EL (cell line): ENCODE measurements at regions not wholly inside any gene's neighbourhood (a gene's known extent, or its start where the extent isn't known, plus 50 kb on each side); places are given as distances from the start of the nearest gene placed in this dataset.

ENCODE experiments used
- DNase-seq: peaks from one replicate; pipeline ENCODE4 v3.0.0-alpha.2; 2016

DNA sequence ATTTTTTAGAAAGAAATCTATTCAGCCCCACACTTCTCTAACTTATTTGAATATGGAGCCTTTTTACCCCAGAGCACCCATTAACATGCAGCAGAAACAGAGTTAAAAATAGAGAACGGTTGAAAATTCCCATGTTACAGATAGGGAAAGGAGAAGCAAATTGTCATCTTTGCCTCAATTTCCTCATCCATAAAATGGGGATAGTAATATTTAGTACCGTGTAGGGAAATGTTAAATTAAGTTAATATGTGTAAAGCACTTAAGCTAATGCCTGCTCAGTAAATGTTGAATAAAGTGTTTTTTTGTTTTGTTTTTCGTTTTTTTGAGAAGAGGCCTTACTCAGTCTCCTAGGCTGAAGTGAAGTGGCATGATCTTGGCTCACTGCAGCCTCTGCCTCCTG is 50.3 kb downstream of the NAV1 start:
- no peak for DNase-seq

DNA sequence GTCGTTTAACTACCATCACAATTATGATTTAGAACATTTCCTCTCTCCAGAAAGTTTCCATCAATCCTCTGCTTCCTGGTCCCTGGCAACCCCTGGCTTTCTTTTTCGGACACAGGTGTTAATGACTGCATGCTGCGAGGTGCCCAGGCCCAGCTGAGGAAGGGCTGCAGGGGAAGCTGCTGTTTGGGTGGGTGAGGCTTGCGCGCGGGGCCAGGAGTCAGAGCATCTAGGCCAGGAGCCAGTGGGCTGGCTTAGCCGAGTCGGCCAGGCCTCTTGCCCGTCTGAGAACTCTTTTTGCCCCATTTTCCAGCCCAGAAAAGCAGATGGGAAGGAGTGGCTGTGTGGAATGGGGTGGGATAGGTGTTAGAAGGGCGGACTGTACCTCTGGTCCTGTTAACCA is 51.5 kb downstream of the NAV1 start:
- DNase-seq, result no peak

DNA sequence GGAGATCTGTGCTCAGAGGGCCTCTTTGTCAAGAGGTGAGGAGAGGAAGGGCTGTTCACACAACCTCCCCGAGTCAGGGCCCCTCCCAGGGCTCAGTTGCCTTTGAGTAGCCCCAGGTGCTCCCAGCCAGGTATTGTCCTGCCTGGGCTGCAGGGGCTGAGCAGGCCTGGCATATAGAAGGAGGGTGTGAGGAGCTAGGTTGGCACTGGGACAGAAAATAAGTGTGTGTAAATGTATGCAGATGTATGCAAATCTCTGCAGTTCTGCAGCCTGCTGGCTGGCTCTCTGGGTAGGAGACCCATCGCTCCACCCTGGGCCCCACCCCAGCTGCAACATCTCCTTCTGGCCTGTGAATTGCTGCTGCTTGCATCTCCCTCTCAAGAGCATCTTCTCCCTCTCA is 52.4 kb downstream of the NAV1 start:
- no peak for DNase-seq

DNA sequence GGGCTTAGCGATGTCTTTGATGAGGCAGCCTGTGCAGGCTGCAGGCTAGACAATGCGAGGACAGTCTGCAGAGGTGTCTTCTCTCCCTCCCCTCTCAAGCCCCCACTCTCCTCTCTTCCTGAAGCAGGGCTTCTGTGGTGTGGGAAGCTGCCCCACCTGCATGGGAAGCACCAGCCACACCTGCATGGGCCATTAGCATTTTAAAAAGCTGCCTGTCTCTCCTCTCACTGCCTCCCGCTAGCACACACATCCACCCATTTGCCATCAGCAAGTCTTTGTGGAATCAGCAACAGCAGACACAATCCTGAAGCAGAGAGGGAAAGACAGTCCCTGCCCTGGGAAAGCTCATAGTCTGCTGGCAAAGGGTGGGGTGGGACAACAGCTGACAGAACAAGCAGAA is 53.1 kb downstream of the NAV1 start:
- DNase-seq, result no peak

DNA sequence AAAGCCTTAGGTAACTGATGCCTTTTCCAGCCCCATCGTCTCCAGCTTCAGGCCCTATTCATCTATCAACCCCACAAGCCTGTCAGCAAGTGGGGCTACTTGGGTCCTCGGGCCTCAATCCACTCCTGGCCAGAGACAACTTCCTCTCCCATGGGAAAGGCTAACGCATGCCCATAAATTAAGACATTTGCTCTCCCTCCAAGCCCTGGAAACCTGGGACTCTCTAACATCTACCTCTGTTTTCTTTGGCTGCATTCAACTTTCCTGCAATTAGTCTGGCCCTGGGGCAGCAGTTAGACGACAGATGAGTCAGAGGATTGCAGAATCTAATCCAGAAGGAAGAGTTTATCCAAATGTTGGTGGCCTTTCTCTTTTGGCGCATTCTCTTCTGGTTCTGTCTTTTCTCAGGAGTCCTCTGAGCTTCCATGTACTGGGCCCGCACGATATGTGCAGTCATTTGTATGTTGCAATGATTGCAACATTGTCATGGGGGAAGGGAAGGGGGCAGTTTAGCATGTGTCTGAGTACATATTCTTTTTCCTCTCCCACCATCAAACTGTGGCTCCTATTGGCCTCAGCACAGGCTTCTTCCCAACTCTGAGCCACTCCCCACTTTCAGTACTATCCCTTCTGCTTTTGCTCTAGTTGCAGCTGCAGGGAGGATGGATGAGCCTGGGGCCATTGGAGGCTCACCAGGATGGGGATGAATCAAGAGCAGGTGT is 54.4 kb downstream of the NAV1 start:
- peak; percentile 99 for DNase-seq

DNA sequence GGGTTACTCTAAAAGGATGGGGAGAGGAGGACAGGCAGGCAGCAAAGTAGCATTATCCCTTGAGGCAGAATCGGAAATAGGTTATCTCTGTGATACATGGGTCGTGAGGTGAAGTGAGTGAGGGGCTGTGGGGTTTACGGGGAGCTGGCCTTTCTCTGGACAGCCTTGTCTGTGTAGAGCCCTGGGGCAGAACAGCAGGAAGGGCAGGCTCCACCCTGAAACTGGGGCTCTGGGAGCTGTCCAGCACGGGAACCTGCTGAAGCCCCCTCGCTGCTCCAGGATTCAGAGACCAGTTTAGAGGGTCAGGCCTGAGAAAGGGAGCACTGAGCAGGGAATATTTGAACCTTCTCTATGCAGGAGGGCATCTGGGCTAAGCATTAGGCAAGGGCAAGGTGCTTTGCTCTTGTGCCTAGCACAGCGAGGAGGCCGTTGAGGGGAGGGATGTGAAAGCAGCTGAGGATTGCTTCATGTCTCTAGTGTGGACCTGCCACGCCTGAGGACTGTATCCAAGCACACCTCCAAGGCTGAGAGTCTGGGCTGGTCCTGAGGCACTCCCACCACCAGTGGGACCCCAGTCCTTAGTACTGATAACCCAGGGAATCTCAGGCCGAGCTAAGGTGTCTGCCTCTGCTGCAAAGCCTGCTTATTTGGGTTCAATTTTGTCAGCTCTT is 55.8 kb downstream of the NAV1 start:
- no peak for DNase-seq

DNA sequence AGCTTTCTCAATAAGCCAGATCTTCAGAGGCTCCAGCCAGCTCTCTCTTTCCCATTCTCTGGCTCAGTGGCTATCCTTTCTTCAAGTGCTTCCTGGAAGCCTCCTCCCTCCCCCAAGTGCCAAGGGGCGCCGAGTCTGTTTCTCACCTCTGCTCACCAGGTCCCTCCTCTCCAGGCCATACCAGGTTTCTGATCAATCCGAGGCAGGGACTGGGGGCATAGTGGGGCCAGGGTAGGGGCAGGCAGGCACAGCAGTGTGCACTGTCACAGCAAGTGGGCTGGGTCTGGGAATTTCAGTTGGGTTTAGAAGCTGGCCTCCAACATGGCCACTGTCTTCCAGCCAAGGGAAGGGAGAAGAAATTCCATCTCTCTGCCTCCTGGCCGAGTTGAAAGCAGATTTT is 56.5 kb downstream of the NAV1 start:
- no peak for DNase-seq

DNA sequence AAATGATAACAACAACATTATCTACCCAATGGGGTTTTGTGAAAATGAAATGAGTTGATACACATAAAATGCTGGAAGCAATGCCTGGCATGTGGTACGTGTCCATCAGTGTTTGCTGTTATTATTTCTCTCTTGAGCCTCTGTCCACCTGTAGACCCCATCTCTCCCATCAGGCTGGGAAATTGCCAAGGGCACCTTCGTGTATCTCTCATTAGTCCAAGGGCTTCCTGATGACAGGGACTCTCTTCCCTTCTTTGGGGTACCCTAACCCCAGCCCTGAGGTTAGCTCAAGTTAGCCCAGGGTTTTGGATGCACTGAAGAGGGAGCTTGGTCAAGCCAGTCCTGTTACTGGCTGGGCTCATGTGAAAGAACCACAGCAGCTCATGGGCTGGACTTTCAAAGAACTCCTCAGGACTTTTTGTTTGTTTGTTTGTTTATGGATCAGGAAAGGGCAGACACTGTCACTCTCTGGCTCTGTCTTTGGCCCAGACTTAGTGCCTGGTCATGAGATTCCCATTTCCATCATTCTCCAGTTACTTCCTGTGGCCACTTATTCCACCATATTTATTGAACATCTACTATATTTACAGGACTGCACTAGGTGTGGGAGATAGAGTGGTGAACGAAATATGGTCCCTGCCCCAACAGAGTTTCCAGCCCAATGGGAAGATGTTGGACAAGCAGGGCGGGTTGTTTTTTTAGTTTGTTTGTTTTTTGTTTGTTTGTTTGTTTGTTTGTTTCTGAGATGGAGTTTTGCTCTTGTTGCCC is 57.4 kb downstream of the NAV1 start:
- no peak for DNase-seq

DNA sequence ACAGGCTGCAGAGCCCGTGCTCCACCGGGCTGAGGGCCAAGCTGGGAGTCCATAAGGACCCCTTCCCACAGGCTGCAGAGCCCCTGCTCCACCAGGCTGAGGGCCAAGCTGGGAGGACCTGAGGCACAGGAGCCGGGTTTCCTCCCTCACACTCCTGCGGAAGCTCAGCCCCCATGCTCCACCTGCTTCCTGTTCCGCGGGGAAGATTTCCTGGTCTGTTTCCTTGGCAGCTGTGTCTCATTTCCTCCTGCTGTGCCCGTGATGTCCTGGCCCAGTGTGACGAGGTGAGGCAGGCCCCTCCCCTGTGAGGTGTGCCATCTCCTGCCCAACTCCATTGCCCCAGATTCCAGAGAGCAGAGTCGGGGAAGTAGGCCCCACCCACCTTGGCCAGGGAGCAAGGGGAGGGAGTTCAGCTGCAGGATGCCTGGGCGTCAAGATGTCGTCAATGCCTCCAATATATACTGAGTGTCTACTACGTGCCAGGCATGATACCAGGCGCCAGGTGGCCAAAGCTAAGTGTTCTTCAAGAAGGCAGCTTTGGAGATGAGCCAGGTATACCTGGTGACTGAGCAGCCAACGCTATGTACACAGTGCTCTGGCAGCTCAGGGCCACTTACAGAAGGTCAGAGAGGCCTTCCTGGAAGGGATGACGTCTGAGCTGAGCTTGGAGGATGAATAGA is 58.8 kb downstream of the NAV1 start:
- no peak for DNase-seq

DNA sequence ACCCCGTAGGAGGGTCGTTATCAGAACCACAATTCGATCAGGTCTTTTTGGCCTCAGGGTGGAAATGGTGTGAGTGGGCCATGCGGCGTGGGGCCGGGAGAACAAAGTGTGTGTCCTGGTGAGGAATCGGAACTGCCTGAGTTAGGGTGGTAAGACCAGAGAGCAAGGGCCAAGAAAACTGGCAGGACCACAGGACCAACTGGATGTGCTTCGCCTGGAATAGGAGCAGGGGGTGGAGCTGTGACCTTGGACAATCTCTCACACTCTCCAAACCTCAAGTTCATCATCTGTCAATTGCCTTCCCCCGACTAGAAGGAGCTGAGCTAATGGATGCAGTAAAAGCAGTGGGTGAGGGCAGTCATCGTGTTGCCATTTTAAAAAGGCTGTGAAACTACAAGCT is 59.5 kb downstream of the NAV1 start:
- DNase-seq, result no peak

DNA sequence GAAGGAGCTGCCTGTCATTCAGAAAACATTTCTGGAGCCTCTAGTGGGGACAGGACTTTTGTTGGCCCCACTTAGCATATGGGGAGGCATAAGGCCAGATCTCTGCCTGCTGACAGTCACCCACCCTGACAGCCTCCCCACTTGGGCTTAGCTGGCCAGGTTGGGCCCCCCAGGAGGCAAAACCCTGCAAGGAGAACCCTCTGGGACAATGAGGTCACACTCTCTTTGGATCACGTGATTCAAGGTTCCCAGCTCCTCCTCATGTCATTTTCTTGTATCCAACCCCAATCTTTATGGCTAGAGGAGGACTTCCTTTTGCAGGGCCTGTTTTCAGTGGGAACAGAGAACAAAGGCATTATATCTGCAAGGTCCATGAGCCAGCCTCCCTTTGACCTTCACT is 60.0 kb downstream of the NAV1 start:
- DNase-seq, result no peak

DNA sequence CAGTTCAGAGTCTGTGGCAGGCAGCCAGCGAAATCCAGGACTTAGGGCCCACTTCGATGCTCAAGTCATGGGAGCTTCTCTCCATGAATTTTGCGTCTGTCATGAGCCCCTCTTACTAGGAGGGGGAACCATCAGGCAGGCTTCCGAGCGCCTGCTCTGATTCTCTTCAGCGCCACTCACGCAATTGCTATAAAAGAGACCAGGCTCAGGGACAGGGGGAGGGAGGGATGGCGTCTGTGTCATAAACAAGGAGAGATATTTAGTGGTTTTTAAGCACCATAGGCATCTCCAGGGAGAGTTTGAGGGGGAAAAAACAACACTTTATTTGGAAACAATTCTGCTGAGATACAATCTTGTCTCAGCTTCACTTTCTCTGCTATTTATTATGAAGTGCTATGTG is 60.6 kb downstream of the NAV1 start:
- no peak for DNase-seq

DNA sequence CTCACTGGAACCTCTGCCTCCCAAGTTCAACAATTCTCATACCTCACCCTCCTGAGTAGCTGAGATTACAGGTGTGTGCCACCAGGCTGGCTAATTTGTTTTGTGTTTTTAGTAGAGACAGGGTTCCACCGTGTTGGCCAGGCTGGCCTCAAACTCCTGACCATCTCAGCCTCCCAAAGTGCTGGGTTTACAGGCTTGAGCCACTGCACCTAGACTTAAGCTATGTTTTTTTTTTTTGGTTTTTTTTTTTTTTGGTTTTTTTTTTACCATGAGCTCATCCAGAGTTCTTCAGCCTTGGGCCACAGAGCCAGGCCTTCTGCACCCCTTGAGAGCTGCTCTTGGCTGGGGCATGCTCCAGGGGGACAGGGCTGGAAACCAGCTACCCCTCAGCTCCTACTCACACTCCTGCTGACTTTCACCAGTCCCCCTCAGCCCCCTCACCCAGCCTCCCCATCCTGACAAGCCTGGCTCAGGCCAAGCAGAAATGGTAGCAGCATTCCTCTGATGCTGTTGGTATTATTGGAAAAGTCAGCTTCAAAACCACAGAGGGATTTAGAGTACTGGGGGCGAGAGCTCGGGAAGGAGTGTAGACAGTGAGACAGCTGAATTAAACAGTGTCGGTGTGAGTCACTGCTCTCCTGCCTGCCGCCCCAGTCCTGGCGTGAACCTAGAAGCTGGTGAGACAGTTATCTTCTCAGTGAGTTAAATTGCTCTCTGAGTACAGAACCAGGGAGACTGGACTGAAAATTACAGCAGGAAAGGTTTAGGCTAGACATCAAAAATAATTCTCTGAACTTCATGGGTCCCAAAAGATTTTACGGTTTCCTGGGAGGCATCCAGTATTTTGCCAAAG is 63.7 kb downstream of the NAV1 start:
- DNase-seq, result peak; percentile 92

DNA sequence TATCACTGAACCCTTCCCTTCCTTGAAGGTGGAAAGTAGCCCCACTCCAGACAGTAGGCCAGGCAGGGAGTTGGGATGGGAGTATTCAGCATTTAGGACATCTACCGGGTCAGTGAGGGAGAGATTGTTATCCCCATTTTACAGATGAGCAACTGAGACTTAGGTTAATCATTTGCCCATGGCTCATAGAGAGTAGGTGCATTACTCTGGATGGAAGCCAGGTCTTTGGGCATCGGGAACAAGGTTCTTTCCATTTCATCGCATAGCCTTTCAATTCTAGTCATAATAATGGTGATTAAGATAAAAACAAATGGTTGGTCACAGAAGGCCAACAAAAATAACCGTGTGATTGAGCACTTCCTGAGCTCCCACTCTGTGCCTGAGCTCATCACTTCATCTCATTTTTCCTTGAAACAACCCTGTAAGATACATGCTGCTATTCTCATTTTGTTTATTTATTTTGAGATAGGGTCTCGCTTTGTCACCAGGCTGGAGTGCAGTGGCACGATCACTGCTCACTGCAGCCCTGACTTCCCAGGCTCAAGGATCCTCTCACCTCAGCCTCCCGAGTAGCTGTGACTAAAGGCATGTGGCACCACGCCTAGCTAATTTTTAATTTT is 64.8 kb downstream of the NAV1 start:
- no peak for DNase-seq

DNA sequence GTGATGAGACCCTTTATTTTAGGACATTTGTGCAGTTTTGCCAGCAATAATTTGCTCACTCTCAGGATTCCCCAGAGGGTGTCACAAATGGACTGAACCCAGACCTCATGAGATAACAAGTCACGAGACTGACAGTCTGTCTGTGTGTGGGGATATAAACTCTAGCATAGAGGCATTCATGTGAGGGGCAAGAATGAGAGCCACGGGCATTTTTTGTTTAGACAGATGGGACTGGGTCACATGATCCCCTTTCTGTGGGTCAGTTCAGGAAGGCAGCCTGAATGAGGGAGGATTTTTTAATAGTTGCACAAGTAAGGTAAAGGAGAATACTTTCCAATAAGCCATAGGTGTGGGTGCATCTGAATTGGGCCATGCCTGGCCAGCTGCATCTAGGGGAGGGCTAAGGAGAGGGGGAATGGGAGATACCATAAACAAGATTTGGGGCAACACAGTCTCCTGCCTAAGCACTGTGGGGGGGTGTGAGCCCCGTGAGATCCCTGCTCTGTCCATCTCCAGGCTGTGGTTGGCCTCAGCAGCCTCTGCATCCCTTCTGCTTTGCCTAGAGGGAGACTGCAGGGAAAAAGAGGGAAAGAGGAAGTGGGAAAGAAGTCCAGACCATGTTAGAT is 66.6 kb downstream of the NAV1 start:
- no peak for DNase-seq

DNA sequence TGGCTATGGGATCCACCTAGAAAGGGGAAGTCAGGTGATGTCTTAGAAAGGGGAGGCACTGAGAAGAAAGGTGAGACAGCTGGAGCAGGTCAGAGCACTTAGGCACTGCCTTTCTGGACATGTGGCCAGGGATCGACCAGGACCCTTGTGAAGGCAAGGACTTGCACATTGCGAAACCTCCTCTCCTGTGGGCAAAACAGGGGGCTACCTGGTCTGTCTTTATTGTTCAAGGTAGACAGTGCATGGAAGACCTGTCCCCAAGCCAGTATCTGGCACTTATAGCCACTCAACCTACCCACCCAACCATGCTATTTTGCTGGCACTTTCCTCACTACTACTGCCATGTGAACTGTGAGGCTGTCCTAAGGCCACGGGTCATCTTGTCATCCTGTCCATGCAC is 67.2 kb downstream of the NAV1 start:
- DNase-seq, result no peak

DNA sequence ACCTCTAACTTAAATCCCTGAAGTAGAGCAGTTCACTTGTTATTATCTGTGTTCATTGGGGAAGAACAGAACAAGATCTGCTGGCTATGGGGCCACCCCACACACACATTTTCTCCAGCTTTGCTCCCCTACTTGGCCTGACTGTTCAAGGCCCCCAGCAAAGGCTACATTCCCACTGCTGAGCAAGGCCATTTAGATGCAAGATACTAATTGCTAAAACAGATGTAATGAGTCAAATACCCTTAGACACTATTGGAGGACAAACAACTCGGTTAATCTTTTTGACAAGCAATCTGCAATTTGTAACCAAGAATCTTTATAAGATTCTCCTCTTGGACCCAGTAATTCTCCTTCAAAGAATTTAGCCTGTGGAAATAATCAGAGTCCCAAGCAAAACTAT is 67.7 kb downstream of the NAV1 start:
- DNase-seq, result no peak

DNA sequence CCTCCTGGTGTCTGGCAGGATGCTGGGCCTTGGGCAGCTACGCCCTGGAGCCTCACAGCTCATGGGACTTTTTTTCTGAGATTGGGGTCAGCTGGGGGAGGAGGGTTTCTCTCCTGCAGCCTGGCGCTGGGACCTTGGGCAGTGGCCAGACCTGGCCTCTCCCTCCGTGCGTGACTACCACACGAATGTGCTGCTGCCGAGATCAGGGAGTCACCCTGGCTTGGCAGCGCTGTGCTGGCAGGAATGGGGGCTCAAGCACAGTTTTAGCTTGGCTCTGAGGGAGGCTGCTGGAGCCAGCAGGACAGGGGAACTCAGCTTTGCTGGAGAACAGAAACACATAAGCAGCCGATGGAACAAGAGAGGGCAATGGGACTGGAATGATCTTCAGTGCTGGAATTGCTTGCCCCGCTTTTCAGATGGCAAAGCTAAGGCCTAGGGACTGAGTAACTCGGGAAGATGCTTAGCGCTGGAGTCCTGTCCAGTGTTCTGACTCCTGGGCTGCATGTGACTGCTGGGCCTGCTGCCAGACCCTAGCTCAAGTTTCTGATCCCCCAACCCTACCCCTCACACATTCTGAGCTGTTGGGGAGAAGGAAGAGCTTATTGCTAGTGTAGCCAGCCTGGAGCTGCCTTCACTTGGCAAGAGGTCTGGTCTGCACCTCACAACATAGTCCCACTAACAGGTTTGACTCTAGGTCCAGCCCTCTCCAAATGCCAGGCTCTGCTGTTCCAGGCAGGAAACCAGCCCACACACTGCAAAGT is 69.9 kb downstream of the NAV1 start:
- no peak for DNase-seq

DNA sequence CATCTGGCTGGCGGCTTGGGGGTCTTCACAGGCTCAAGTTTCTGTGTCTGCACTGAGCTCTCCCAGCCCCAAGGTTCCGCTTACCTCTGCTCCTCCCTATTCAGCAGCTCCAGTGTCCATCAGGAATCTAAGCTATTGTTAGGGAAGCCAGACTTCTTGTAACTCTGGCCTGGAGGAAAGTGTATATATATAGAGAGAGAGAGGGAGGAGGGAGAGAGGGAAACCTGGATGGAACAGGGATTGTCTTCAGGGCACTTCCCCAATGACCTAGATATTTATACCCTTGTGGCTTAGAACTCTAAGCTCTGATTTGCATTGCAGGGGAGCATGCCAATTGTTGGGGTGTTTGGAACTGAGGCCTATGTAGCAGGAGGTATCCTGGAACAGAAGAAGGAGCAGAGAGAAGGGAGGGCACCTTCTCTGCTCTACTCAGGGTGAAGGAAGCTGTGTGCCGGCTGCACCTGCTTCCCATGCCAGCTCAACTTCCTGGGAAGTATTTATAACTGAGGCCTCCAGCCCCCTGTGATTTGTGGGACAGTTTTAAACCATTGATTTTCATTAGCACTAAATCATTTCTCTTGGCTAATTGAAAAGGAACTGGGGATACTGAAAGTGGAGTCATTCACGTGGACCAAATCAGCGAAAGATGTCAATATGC is 70.9 kb downstream of the NAV1 start:
- DNase-seq, result no peak

DNA sequence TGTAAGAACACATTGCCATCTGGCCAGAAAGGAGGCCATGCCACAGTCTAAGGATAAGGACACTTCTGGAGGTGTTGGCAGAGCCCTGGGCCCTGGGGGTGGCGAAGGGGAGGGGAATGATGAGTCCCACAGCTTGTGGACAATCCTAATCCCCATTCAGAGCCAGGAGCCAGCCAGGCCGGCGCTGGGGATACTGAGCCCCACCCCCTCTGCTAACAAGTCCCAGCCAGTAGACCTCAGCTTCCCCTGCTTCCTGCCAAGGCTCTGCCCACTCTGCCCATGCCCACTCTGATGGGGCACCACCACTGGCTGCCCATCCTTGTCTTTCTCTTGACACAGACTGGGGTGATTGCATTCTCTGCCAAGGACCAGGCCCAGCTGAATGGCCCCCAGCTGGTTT is 71.9 kb downstream of the NAV1 start:
- no peak for DNase-seq
